ENCODE measurements at regions not wholly inside any gene's neighbourhood (a gene's known extent, or its start where the extent isn't known, plus 50 kb on each side); places are given as distances from the start of the nearest gene placed in this dataset.

GRCh38 chr6:92759178-92759577 is 660.2 kb downstream of the EPHA7 start:
- intact Hi-C loops (cut with DNase I) = no loop called here
- H3K27me3 ChIP-seq = no peaks in the 10 kb centered on the region
- WGBS (ENCODE audit: insufficient coverage, low coverage, low lambda C conversion rate, missing lambda C conversion rate) = 43% methylated on average over 3 of the region's 3 CpGs
- ATAC-seq = no peak
- TF ChIP-seq POLR2A (IDR thresholded peaks at IDR 0.05) (no peak), CTCF (IDR thresholded peaks at IDR 0.05) (no peak)
- H3K36me3 ChIP-seq = no peaks in the 10 kb centered on the region
- no peak overlapping the region for H3K27ac ChIP-seq
- H3K4me1 ChIP-seq = no peaks in the 10 kb centered on the region
- no peak for DNase-seq
- H3K4me3 ChIP-seq = no peak overlapping the region
- no peaks in the 10 kb centered on the region for H3K9me3 ChIP-seq

GRCh38 chr6:92757925-92758324 is 661.4 kb downstream of the EPHA7 start:
- TF ChIP-seq CTCF (IDR thresholded peaks at IDR 0.05) (no peak), POLR2A (IDR thresholded peaks at IDR 0.05) (no peak)
- no peaks in the 10 kb centered on the region for H3K36me3 ChIP-seq
- 50% methylated on average over 4 of the region's 4 CpGs for WGBS (ENCODE audit: insufficient coverage, low coverage, low lambda C conversion rate, missing lambda C conversion rate)
- intact Hi-C loops (cut with DNase I) = no loop called here
- no peaks in the 10 kb centered on the region for H3K4me1 ChIP-seq
- H3K27ac ChIP-seq = no peak overlapping the region
- H3K27me3 ChIP-seq = no peaks in the 10 kb centered on the region
- H3K9me3 ChIP-seq = no peaks in the 10 kb centered on the region
- no peak for ATAC-seq
- no peak for DNase-seq
- no peak overlapping the region for H3K4me3 ChIP-seq

GRCh38 chr6:92756912-92757311 is 662.4 kb downstream of the EPHA7 start:
- ATAC-seq (no peak), DNase-seq (no peak)
- WGBS (ENCODE audit: insufficient coverage, low coverage, low lambda C conversion rate, missing lambda C conversion rate) = 47% methylated on average over 4 of the region's 4 CpGs
- H3K4me3 ChIP-seq = no peak overlapping the region
- no peaks in the 10 kb centered on the region for H3K27me3 ChIP-seq
- TF ChIP-seq POLR2A (IDR thresholded peaks at IDR 0.05) (no peak), CTCF (IDR thresholded peaks at IDR 0.05) (no peak)
- H3K36me3 ChIP-seq = no peaks in the 10 kb centered on the region
- H3K27ac ChIP-seq = no peak overlapping the region
- H3K9me3 ChIP-seq = no peaks in the 10 kb centered on the region
- intact Hi-C loops (cut with DNase I) = no loop called here
- H3K4me1 ChIP-seq = no peaks in the 10 kb centered on the region

GRCh38 chr6:92753956-92754355 is 665.4 kb downstream of the EPHA7 start:
- H3K4me3 ChIP-seq = no peak overlapping the region
- H3K9me3 ChIP-seq = no peaks in the 10 kb centered on the region
- ATAC-seq = no peak
- TF ChIP-seq POLR2A (IDR thresholded peaks at IDR 0.05) (no peak), CTCF (IDR thresholded peaks at IDR 0.05) (no peak)
- H3K4me1 ChIP-seq = no peaks in the 10 kb centered on the region
- intact Hi-C loops (cut with DNase I) = no loop called here
- 59% methylated on average over 2 of the region's 4 CpGs for WGBS (ENCODE audit: insufficient coverage, low coverage, low lambda C conversion rate, missing lambda C conversion rate)
- no peak for DNase-seq
- H3K27ac ChIP-seq = no peak overlapping the region
- no peaks in the 10 kb centered on the region for H3K36me3 ChIP-seq
- no peaks in the 10 kb centered on the region for H3K27me3 ChIP-seq

- no peaks in the 10 kb centered on the region for H3K27me3 ChIP-seq
- no peaks in the 10 kb centered on the region for H3K4me1 ChIP-seq
- intact Hi-C loops (cut with DNase I) = no loop called here
- no peaks in the 10 kb centered on the region for H3K9me3 ChIP-seq
- no peaks in the 10 kb centered on the region for H3K36me3 ChIP-seq
- no peak overlapping the region for H3K27ac ChIP-seq
- DNase-seq = no peak
- no peak for ATAC-seq
- TF ChIP-seq CTCF (IDR thresholded peaks at IDR 0.05) (no peak), POLR2A (IDR thresholded peaks at IDR 0.05) (no peak)
- H3K4me3 ChIP-seq = no peak overlapping the region
Measured at GRCh38 chr6:92752114-92752513, 667.2 kb downstream of the EPHA7 start.
